Transverse colon (tissue), 4 donors: ENCODE measurements at regions not wholly inside any gene's neighbourhood (a gene's known extent, or its start where the extent isn't known, plus 50 kb on each side); places are given as distances from the start of the nearest gene placed in this dataset.

Experiments used
- DNase-seq: peaks from one replicate; pipeline ENCODE4 v3.0.0-alpha.2; 2019
- H3K27ac ChIP-seq, 4 donors: fragments of 200-600 bp; sonication (generic); 2 replicates each; pipeline ENCODE4 v1.5.1; 2016 to 2018; ENCODE audit warnings: inconsistent platforms in 4 of 4
- H3K27me3 ChIP-seq: fragments of 200-600 bp; sonication (generic); 2 replicates; pipeline ENCODE4 v1.5.1; 2017; ENCODE audit warnings: inconsistent platforms
- H3K36me3 ChIP-seq, 4 donors: fragments of 200-600 bp; sonication (generic); 2 replicates each; pipeline ENCODE4 v1.5.1; 2017 to 2019; ENCODE audit warnings: inconsistent platforms in 4 of 4
- H3K4me1 ChIP-seq, 4 donors: fragments of 200-600 bp; sonication (generic); 2 replicates each; pipeline ENCODE4 v1.5.1; 2017 to 2020; ENCODE audit warnings: inconsistent platforms in 4 of 4
- H3K4me3 ChIP-seq, 4 donors: fragments of 200-600 bp; sonication (generic); 1 replicate in 1 of 4; 2 replicates in 3 of 4; pipeline versions ENCODE4 v1.5.1 to v1.6.1; 2017 to 2019; ENCODE audit warnings: inconsistent platforms in 4 of 4
- H3K9me3 ChIP-seq, 2 donors: fragments of 200-600 bp; sonication (generic); 2 replicates each; pipeline ENCODE4 v1.5.1; 2017 to 2019; ENCODE audit warnings: inconsistent platforms in 2 of 2
- EP300 ChIP-seq: sonication (generic); formaldehyde crosslinking; IDR thresholded peaks from one replicate; pipeline ENCODE4 v1.6.1; 2017; ENCODE audit warnings: antibody characterized with exemption, low read depth
- POLR2A ChIP-seq: fragments of 450-650 bp; IDR thresholded peaks from one replicate; pipeline ENCODE4 v1.6.1; 2016; ENCODE audit warnings: antibody characterized with exemption, mild to moderate bottlenecking, moderate library complexity
- POLR2AphosphoS5 ChIP-seq, 3 donors: sonication (generic); formaldehyde crosslinking; IDR thresholded peaks; one replicate each; pipeline ENCODE4 v1.6.1; 2016; ENCODE audit warnings: antibody characterized with exemption in 3 of 3
- WGBS, 2 donors: methylation state at CpG; one replicate each; pipeline ENCODE4 v1.1.5; 2018; ENCODE audit warnings: low coverage in 1 of 2; 5-methylcytosine and 5-hydroxymethylcytosine counted together
- in situ Hi-C, 4 donors: fragments of 200-750 bp; cut with MboI; loops; one replicate each; pipeline versions ENCODE4 v1.15.0 to v1.15.1; 2017; ENCODE audit warnings: low sequenced_read_pairs in 3 of 4, low pct_ligation_motif_present in 1 of 4, low pct_unique_long_range_greater_than_20kb in 1 of 4
- intact Hi-C: fragments of 100-400 bp; cut with DNase I; formaldehyde crosslinking; loops from one replicate; pipeline ENCODE4 v1.15.1; 2023; ENCODE audit warnings: low total_unique reads
- TF ChIP-seq, protein P1 (sequence below), 5 experiments: fragments of 200-600 bp in 3 of 5; fragments of 450-650 bp in 2 of 5; sonication (generic) in 3 of 5; IDR thresholded peaks; 1 replicate in 2 of 5; 2 replicates in 3 of 5; pipeline ENCODE4 v1.5.1; 2016 to 2017; ENCODE audit warnings: antibody characterized with exemption in 5 of 5, inconsistent platforms in 3 of 5, mild to moderate bottlenecking in 2 of 5, moderate library complexity in 1 of 5

DNA sequence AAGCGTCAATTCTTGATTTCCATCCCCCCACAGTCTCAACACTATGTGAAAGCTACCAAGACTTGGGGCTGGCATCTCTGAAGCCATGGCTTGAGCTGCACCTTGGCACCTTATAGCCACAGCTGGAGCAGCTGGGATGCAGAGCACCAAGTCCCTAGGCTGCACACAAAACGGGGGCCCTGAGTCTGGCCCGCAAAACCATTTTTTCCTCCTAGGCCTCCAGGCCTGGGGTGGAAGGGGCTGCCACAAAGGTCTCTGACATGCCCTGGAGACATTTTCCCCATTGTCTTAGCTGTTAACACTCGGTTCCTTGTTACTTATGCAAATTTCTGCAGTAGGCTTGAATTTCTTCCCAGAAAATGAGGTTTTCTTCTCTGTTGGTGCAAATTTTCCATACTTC is 89.8 kb upstream of the GNAI1 start:
- H3K4me3 ChIP-seq = no peak overlapping the region
- 73 to 85% methylated on average over 3 to 4 of the region's 4 CpGs for WGBS, 2 donors
- H3K4me1 ChIP-seq = no peaks in the 10 kb centered on the region
- no peaks in the 10 kb centered on the region for H3K9me3 ChIP-seq
- no peak overlapping the region for H3K27ac ChIP-seq
- in situ Hi-C loops = loop anchor here in 1 of 4 donors (25.0 kb wide), 1 partner anchor 757 kb away; no protein-coding TSS in a partner anchor
- no peaks in the 10 kb centered on the region for H3K36me3 ChIP-seq
- no peak for DNase-seq
- intact Hi-C loops = no loop called here
- TF ChIP-seq POLR2A = no peak
- H3K27me3 ChIP-seq = no peaks in the 10 kb centered on the region

DNA sequence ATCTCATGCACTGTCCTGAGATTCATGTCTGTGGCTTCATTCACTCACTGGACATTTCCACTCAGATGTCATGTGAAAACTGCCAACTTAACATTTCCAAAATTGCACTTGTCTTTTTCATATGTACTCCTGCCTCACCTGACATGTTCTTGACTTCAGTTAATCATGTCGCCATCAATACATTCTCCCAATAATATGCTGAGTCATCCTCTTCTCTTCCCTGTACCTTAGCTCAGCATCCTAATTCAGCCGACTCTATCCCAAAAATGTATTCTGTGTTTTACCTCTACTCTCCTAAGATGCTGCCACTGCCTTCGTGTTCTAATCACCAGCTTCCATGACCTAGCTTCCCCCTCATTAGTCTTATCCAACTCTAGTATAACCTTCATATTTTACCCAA is 93.9 kb upstream of the GNAI1 start:
- Histone ChIP-seq H3K9me3 (no peaks in the 10 kb centered on the region), H3K27me3 (no peaks in the 10 kb centered on the region), H3K4me3 (no peak overlapping the region), H3K36me3 (no peaks in the 10 kb centered on the region), H3K4me1 (no peaks in the 10 kb centered on the region), H3K27ac (no peak overlapping the region)
- intact Hi-C loops = no loop called here
- TF ChIP-seq EP300 (no peak), POLR2A (no peak), POLR2AphosphoS5 (IDR thresholded peaks at IDR 0.05) (no peak)
- TF ChIP-seq, protein P1, sequence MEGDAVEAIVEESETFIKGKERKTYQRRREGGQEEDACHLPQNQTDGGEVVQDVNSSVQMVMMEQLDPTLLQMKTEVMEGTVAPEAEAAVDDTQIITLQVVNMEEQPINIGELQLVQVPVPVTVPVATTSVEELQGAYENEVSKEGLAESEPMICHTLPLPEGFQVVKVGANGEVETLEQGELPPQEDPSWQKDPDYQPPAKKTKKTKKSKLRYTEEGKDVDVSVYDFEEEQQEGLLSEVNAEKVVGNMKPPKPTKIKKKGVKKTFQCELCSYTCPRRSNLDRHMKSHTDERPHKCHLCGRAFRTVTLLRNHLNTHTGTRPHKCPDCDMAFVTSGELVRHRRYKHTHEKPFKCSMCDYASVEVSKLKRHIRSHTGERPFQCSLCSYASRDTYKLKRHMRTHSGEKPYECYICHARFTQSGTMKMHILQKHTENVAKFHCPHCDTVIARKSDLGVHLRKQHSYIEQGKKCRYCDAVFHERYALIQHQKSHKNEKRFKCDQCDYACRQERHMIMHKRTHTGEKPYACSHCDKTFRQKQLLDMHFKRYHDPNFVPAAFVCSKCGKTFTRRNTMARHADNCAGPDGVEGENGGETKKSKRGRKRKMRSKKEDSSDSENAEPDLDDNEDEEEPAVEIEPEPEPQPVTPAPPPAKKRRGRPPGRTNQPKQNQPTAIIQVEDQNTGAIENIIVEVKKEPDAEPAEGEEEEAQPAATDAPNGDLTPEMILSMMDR (IDR thresholded peaks at IDR 0.05) = no peak
- WGBS, 2 donors = 71 to 100% methylated on average over 2 to 3 of the region's 3 CpGs
- no peak for DNase-seq
- in situ Hi-C loops = loop anchor here in 1 of 4 donors (25.0 kb wide), 1 partner anchor 753 kb away; no protein-coding TSS in a partner anchor

DNA sequence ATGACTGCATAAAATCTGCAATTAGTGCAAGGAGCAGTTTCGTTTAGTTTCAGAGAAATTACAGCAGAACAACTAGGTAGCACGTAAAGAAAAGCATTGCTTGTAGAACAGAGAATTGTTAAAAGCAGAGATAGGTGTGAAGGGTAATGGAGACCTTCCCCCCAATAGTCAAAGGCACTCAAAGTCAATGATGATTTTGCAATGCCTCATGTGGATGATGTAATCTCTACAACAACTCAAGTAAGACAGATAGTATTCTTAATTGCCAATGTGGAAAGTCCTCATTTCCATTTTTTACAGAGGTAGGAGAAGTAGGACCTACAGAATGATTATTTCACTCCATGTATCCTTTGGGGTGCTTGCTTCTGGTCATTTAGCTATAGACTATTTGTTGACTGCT is 94.3 kb upstream of the GNAI1 start:
- intact Hi-C loops = no loop called here
- H3K27me3 ChIP-seq = no peaks in the 10 kb centered on the region
- H3K4me1 ChIP-seq = no peaks in the 10 kb centered on the region
- no peaks in the 10 kb centered on the region for H3K9me3 ChIP-seq
- in situ Hi-C loops = loop anchor here in 1 of 4 donors (25.0 kb wide), 1 partner anchor 753 kb away; no protein-coding TSS in a partner anchor
- WGBS, 2 donors = 78 to 83% methylated on average over 2 of the region's 2 CpGs
- no peaks in the 10 kb centered on the region for H3K36me3 ChIP-seq
- no peak for DNase-seq
- no peak overlapping the region for H3K27ac ChIP-seq
- TF ChIP-seq, protein P1 (IDR thresholded peaks at IDR 0.05) = no peak
- TF ChIP-seq POLR2AphosphoS5 (IDR thresholded peaks at IDR 0.05) = no peak
- no peak overlapping the region for H3K4me3 ChIP-seq

DNA sequence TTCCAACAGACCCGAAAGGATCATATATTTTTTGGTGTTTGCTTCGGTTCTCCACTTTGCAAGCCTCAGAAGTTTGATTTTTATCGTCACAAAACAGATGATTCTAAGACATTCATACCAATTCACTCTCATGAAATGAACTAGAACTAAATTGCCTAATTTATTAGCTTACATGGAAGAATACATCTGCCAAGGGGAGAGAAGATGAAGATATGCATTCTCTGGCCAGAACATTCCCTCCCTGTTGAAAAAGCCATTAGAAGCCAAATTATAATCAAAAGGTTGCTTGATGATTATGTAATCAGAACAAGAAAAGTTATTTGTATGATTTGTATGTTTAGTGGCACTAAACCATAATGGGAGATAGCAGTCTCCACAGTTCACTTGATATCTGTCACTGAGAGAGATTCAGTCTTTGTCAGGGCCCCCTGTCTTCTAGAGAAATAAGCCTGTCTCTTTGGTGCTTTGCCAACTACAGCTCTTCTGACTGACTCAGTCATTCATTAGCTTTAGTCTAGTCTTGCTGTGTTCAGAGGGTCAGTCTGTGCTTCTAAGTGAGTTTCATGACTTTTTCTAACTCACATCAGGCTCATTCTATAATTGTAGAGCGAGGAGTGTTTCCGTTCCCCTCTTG is 95.3 kb upstream of the GNAI1 start:
- Histone ChIP-seq H3K4me3 (no peak overlapping the region), H3K27me3 (no peaks in the 10 kb centered on the region), H3K4me1 (no peaks in the 10 kb centered on the region), H3K9me3 (no peaks in the 10 kb centered on the region), H3K36me3 (no peaks in the 10 kb centered on the region), H3K27ac (no peak overlapping the region)
- TF ChIP-seq, protein P1 (IDR thresholded peaks at IDR 0.05) = no peak
- TF ChIP-seq EP300 = no peak
- no peak for TF ChIP-seq POLR2AphosphoS5 (IDR thresholded peaks at IDR 0.05)
- no peak for TF ChIP-seq POLR2A
- DNase-seq = no peak
- intact Hi-C loops = no loop called here
- in situ Hi-C loops = loop anchor here in 1 of 4 donors (25.0 kb wide), 1 partner anchor 752 kb away; no protein-coding TSS in a partner anchor
- 71 to 75% methylated on average over 5 of the region's 5 CpGs for WGBS, 2 donors

DNA sequence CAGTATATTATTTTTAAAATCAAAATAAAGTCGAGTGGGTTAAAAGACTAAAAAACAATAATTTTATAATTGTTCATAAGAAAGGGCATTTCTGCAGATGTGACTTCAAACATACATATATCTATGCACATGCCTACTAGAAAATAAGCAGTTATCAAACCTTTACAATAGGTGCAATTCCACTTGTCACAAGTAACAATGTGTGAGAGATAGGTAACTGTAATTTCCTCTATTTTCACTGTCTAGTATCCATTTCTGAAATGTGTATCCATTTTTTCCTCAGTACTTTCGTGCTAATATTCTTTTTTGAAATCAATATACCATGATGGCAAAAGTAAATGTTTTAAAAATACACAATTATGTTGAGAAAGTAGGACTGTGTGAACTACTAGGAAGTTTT is 96.9 kb upstream of the GNAI1 start:
- intact Hi-C loops = no loop called here
- 41 to 60% methylated on average over 2 of the region's 2 CpGs for WGBS, 2 donors
- in situ Hi-C loops = loop anchor here in 1 of 4 donors (25.0 kb wide), 1 partner anchor 750 kb away; no protein-coding TSS in a partner anchor

More for the DNA sequence above, 96.9 kb upstream of the GNAI1 start:
- Histone ChIP-seq H3K4me1 (no peaks in the 10 kb centered on the region), H3K36me3 (no peaks in the 10 kb centered on the region), H3K4me3 (no peak overlapping the region), H3K27ac (no peak overlapping the region), H3K9me3 (no peaks in the 10 kb centered on the region), H3K27me3 (no peaks in the 10 kb centered on the region)
- TF ChIP-seq POLR2AphosphoS5 (IDR thresholded peaks at IDR 0.05) = no peak
- TF ChIP-seq POLR2A = no peak
- TF ChIP-seq, protein P1 (IDR thresholded peaks at IDR 0.05) = no peak
- TF ChIP-seq EP300 = no peak
- no peak for DNase-seq
